ENCODE measurements at regions not wholly inside any gene's neighbourhood (a gene's known extent, or its start where the extent isn't known, plus 50 kb on each side); places are given as distances from the start of the nearest gene placed in this dataset.
"Not testable (repeated sequence)": the region's sequence is repeated elsewhere in the genome, so short reads cannot be mapped to it uniquely, and the experiment has no call there.

DNA sequence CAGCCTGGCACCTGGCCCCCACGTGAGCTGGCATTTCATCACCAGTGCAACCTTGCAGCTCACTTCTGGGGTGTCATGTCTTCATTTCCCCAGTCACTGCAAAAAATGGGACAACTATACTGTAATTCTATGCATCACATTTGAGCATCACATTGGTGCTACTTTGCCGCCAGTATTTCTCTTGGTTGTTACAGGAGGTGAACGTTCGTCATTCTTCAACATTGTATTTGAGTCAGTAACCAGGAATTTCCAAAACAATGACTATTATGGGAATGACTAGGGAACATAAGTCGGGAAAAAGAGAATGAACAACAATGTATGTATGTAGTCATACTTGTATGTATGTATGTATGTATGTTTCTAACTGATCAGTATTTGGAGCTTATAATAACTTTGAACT is 1278.0 kb downstream of the EFNA5 start:
- no peak for DNase-seq (ENCODE audit: low spot score)
- WGBS = 82% methylated on average over 5 of the region's 5 CpGs
- no peak overlapping the region for H3K27ac ChIP-seq (ENCODE audit: low read depth in 1 of 2, low read length in 2 of 2)

DNA sequence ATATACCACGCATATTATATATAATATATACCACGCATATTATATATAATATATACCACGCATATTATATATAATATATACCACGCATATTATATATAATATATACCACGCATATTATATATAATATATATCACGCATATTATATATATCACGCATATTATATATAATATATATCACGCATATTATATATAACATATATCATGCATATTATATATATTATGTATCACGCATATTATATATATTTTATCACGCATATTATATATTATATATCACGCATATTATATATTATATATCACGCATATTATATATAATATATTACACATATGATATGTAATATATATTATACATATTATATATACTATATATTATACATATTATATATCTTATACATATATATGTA is 1283.0 kb downstream of the EFNA5 start:
- H3K9ac ChIP-seq (ENCODE audit: low read depth in 1 of 2, low read length in 2 of 2); DNase-seq (ENCODE audit: low spot score); H3K27ac ChIP-seq (ENCODE audit: low read depth in 1 of 2, low read length in 2 of 2); H3K4me3 ChIP-seq (ENCODE audit: low read depth in 1 of 3, low read length in 3 of 3); H3K9me3 ChIP-seq (ENCODE audit: control insufficient read depth in 4 of 4, low read length in 3 of 4); H3K4me1 ChIP-seq (ENCODE audit: control insufficient read depth in 4 of 4, insufficient read depth in 4 of 4, low read length in 3 of 4); H3K27me3 ChIP-seq (ENCODE audit: control insufficient read depth in 4 of 4, insufficient read depth in 4 of 4, low read length in 3 of 4); H3K36me3 ChIP-seq (ENCODE audit: control insufficient read depth in 4 of 4, insufficient read depth in 3 of 4, low read depth in 1 of 4, low read length in 3 of 4): not testable (repeated sequence)
- 90% methylated on average over 9 of the region's 12 CpGs for WGBS

More for the DNA sequence above, 1278.0 kb downstream of the EFNA5 start:
- Histone ChIP-seq H3K4me3 (ENCODE audit: low read depth in 1 of 3, low read length in 3 of 3) (no peak overlapping the region), H3K4me1 (ENCODE audit: control insufficient read depth in 4 of 4, insufficient read depth in 4 of 4, low read length in 3 of 4) (no peaks in the 10 kb centered on the region), H3K27me3 (ENCODE audit: control insufficient read depth in 4 of 4, insufficient read depth in 4 of 4, low read length in 3 of 4) (no peaks in the 10 kb centered on the region), H3K9ac (ENCODE audit: low read depth in 1 of 2, low read length in 2 of 2) (no peak overlapping the region), H3K9me3 (ENCODE audit: control insufficient read depth in 4 of 4, low read length in 3 of 4) (no peaks in the 10 kb centered on the region), H3K36me3 (ENCODE audit: control insufficient read depth in 4 of 4, insufficient read depth in 3 of 4, low read depth in 1 of 4, low read length in 3 of 4) (no peaks in the 10 kb centered on the region)
- no peak for TF ChIP-seq FOXA2 (IDR thresholded peaks at IDR 0.05)
- TF ChIP-seq GABPA (IDR thresholded peaks at IDR 0.05 in 1 of 2, conservative IDR thresholded peaks at IDR 0.05 in 1 of 2) = no peak
- TF ChIP-seq, protein P1, sequence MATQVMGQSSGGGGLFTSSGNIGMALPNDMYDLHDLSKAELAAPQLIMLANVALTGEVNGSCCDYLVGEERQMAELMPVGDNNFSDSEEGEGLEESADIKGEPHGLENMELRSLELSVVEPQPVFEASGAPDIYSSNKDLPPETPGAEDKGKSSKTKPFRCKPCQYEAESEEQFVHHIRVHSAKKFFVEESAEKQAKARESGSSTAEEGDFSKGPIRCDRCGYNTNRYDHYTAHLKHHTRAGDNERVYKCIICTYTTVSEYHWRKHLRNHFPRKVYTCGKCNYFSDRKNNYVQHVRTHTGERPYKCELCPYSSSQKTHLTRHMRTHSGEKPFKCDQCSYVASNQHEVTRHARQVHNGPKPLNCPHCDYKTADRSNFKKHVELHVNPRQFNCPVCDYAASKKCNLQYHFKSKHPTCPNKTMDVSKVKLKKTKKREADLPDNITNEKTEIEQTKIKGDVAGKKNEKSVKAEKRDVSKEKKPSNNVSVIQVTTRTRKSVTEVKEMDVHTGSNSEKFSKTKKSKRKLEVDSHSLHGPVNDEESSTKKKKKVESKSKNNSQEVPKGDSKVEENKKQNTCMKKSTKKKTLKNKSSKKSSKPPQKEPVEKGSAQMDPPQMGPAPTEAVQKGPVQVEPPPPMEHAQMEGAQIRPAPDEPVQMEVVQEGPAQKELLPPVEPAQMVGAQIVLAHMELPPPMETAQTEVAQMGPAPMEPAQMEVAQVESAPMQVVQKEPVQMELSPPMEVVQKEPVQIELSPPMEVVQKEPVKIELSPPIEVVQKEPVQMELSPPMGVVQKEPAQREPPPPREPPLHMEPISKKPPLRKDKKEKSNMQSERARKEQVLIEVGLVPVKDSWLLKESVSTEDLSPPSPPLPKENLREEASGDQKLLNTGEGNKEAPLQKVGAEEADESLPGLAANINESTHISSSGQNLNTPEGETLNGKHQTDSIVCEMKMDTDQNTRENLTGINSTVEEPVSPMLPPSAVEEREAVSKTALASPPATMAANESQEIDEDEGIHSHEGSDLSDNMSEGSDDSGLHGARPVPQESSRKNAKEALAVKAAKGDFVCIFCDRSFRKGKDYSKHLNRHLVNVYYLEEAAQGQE (IDR thresholded peaks at IDR 0.05) = no peak
- no peak for TF ChIP-seq SP1 (IDR thresholded peaks at IDR 0.05)
- no peak for TF ChIP-seq HNF4A (conservative IDR thresholded peaks at IDR 0.05)
- TF ChIP-seq HNF4G (IDR thresholded peaks at IDR 0.05) = no peak
- no peak for TF ChIP-seq JUND (IDR thresholded peaks at IDR 0.05)
- TF ChIP-seq FOXA1 (IDR thresholded peaks at IDR 0.05) = no peak
- no peak for TF ChIP-seq TAF1 (conservative IDR thresholded peaks at IDR 0.05)
- no peak for TF ChIP-seq EGR1 (IDR thresholded peaks at IDR 0.05; ENCODE audit: low read depth in 2 of 2)
- no peak for TF ChIP-seq NR2F2 (IDR thresholded peaks at IDR 0.05)
- TF ChIP-seq, protein P2, sequence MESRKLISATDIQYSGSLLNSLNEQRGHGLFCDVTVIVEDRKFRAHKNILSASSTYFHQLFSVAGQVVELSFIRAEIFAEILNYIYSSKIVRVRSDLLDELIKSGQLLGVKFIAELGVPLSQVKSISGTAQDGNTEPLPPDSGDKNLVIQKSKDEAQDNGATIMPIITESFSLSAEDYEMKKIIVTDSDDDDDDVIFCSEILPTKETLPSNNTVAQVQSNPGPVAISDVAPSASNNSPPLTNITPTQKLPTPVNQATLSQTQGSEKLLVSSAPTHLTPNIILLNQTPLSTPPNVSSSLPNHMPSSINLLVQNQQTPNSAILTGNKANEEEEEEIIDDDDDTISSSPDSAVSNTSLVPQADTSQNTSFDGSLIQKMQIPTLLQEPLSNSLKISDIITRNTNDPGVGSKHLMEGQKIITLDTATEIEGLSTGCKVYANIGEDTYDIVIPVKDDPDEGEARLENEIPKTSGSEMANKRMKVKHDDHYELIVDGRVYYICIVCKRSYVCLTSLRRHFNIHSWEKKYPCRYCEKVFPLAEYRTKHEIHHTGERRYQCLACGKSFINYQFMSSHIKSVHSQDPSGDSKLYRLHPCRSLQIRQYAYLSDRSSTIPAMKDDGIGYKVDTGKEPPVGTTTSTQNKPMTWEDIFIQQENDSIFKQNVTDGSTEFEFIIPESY (IDR thresholded peaks at IDR 0.05) = no peak
- no peak for TF ChIP-seq YY1 (IDR thresholded peaks at IDR 0.05)
- TF ChIP-seq, protein P3, sequence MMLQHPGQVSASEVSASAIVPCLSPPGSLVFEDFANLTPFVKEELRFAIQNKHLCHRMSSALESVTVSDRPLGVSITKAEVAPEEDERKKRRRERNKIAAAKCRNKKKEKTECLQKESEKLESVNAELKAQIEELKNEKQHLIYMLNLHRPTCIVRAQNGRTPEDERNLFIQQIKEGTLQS (IDR thresholded peaks at IDR 0.05) = no peak
- TF ChIP-seq, protein P4, sequence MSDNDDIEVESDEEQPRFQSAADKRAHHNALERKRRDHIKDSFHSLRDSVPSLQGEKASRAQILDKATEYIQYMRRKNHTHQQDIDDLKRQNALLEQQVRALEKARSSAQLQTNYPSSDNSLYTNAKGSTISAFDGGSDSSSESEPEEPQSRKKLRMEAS (IDR thresholded peaks at IDR 0.05) = no peak
- no peak for TF ChIP-seq RAD21 (IDR thresholded peaks at IDR 0.05)
- TF ChIP-seq, protein P5, sequence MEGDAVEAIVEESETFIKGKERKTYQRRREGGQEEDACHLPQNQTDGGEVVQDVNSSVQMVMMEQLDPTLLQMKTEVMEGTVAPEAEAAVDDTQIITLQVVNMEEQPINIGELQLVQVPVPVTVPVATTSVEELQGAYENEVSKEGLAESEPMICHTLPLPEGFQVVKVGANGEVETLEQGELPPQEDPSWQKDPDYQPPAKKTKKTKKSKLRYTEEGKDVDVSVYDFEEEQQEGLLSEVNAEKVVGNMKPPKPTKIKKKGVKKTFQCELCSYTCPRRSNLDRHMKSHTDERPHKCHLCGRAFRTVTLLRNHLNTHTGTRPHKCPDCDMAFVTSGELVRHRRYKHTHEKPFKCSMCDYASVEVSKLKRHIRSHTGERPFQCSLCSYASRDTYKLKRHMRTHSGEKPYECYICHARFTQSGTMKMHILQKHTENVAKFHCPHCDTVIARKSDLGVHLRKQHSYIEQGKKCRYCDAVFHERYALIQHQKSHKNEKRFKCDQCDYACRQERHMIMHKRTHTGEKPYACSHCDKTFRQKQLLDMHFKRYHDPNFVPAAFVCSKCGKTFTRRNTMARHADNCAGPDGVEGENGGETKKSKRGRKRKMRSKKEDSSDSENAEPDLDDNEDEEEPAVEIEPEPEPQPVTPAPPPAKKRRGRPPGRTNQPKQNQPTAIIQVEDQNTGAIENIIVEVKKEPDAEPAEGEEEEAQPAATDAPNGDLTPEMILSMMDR (IDR thresholded peaks at IDR 0.05; ENCODE audit: low read depth, low read length, missing input control) = no peak
- TF ChIP-seq RXRA (IDR thresholded peaks at IDR 0.05) = no peak

All from liver (tissue), 8 donors.